ENCODE measurements at regions not wholly inside any gene's neighbourhood (a gene's known extent, or its start where the extent isn't known, plus 50 kb on each side); places are given as distances from the start of the nearest gene placed in this dataset.

- Histone ChIP-seq H3K4me1 (ENCODE audit: control insufficient read depth, extremely low read depth, insufficient read depth, low read length) (no peaks in the 10 kb centered on the region), H3K9me3 (ENCODE audit: control insufficient read depth, low read depth, low read length) (no peaks in the 10 kb centered on the region), H4K20me1 (ENCODE audit: control insufficient read depth, extremely low read depth, insufficient read depth, low read length) (no peaks in the 10 kb centered on the region), H3K36me3 (ENCODE audit: control insufficient read depth in 2 of 2, extremely low read depth in 1 of 2, insufficient read depth in 2 of 2, low read length in 2 of 2) (no peaks in the 10 kb centered on the region), H3K4me2 (ENCODE audit: control insufficient read depth, extremely low read depth, insufficient read depth, low read depth, low read length) (no peak overlapping the region), H2AFZ (ENCODE audit: control insufficient read depth, low read length) (no peak overlapping the region), H3K79me2 (ENCODE audit: control insufficient read depth, insufficient read depth, low read length) (no peaks in the 10 kb centered on the region), H3K27ac (ENCODE audit: control insufficient read depth, insufficient read depth, low read length) (no peak overlapping the region), H3K9me1 (ENCODE audit: control insufficient read depth, extremely low read depth, insufficient read depth, low read length) (no peaks in the 10 kb centered on the region), H3K9ac (ENCODE audit: control insufficient read depth, extremely low read depth, insufficient read depth, low read length) (no peak overlapping the region), H3K4me3 (ENCODE audit: control insufficient read depth in 2 of 3, extremely low read depth in 1 of 3, insufficient read depth in 2 of 3, low read depth in 1 of 3, low read length in 3 of 3) (no peak overlapping the region), H3K27me3 (ENCODE audit: control insufficient read depth, extremely low read depth, insufficient read depth, low read length) (no peaks in the 10 kb centered on the region)
- TF ChIP-seq, protein P1, sequence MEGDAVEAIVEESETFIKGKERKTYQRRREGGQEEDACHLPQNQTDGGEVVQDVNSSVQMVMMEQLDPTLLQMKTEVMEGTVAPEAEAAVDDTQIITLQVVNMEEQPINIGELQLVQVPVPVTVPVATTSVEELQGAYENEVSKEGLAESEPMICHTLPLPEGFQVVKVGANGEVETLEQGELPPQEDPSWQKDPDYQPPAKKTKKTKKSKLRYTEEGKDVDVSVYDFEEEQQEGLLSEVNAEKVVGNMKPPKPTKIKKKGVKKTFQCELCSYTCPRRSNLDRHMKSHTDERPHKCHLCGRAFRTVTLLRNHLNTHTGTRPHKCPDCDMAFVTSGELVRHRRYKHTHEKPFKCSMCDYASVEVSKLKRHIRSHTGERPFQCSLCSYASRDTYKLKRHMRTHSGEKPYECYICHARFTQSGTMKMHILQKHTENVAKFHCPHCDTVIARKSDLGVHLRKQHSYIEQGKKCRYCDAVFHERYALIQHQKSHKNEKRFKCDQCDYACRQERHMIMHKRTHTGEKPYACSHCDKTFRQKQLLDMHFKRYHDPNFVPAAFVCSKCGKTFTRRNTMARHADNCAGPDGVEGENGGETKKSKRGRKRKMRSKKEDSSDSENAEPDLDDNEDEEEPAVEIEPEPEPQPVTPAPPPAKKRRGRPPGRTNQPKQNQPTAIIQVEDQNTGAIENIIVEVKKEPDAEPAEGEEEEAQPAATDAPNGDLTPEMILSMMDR (optimal IDR thresholded peaks at IDR 0.05 in 1 of 3, IDR thresholded peaks at IDR 0.05 in 1 of 3, conservative IDR thresholded peaks at IDR 0.05 in 1 of 3; ENCODE audit: extremely low read depth in 1 of 3, insufficient read depth in 2 of 3, low read length in 3 of 3) = no peak
- TF ChIP-seq EZH2 (IDR thresholded peaks at IDR 0.05; ENCODE audit: low read length) = no peak
- FAIRE-seq = no peak
- dilution Hi-C loops (cut with MboI; ENCODE audit: extremely low pct_ligation_motif_present, low sequenced_read_pairs) = no loop called here
- no peak for DNase-seq (ENCODE audit: low read depth, low spot score)
Observed at GRCh38 chr17:15894258-15894657, 50.7 kb upstream of the ADORA2B start.

GRCh38 chr17:15894913-15895658 lies 49.8 kb upstream of the ADORA2B start:
- no peak overlapping the region for H3K9ac ChIP-seq (ENCODE audit: control insufficient read depth, extremely low read depth, insufficient read depth, low read length)
- H3K4me1 ChIP-seq (ENCODE audit: control insufficient read depth, extremely low read depth, insufficient read depth, low read length) = no peaks in the 10 kb centered on the region
- H3K9me3 ChIP-seq (ENCODE audit: control insufficient read depth, low read depth, low read length) = no peaks in the 10 kb centered on the region
- TF ChIP-seq, protein P1 (optimal IDR thresholded peaks at IDR 0.05 in 1 of 3, IDR thresholded peaks at IDR 0.05 in 1 of 3, conservative IDR thresholded peaks at IDR 0.05 in 1 of 3; ENCODE audit: extremely low read depth in 1 of 3, insufficient read depth in 2 of 3, low read length in 3 of 3) = no peak
- TF ChIP-seq EZH2 (IDR thresholded peaks at IDR 0.05; ENCODE audit: low read length) = no peak
- H4K20me1 ChIP-seq (ENCODE audit: control insufficient read depth, extremely low read depth, insufficient read depth, low read length) = no peaks in the 10 kb centered on the region
- no peaks in the 10 kb centered on the region for H3K79me2 ChIP-seq (ENCODE audit: control insufficient read depth, insufficient read depth, low read length)
- no peaks in the 10 kb centered on the region for H3K36me3 ChIP-seq (ENCODE audit: control insufficient read depth in 2 of 2, extremely low read depth in 1 of 2, insufficient read depth in 2 of 2, low read length in 2 of 2)
- H3K27ac ChIP-seq (ENCODE audit: control insufficient read depth, insufficient read depth, low read length) = no peak overlapping the region
- no peak for FAIRE-seq
- no peaks in the 10 kb centered on the region for H3K27me3 ChIP-seq (ENCODE audit: control insufficient read depth, extremely low read depth, insufficient read depth, low read length)
- H3K4me3 ChIP-seq (ENCODE audit: control insufficient read depth in 2 of 3, extremely low read depth in 1 of 3, insufficient read depth in 2 of 3, low read depth in 1 of 3, low read length in 3 of 3) = no peak overlapping the region
- H2AFZ ChIP-seq (ENCODE audit: control insufficient read depth, low read length) = no peak overlapping the region
- no peak for DNase-seq (ENCODE audit: low read depth, low spot score)
- no peaks in the 10 kb centered on the region for H3K9me1 ChIP-seq (ENCODE audit: control insufficient read depth, extremely low read depth, insufficient read depth, low read length)
- no peak overlapping the region for H3K4me2 ChIP-seq (ENCODE audit: control insufficient read depth, extremely low read depth, insufficient read depth, low read depth, low read length)
- dilution Hi-C loops (cut with MboI; ENCODE audit: extremely low pct_ligation_motif_present, low sequenced_read_pairs) = no loop called here
